ENCODE measurements at regions not wholly inside any gene's neighbourhood (a gene's known extent, or its start where the extent isn't known, plus 50 kb on each side); places are given as distances from the start of the nearest gene placed in this dataset.
"Not testable (repeated sequence)": the region's sequence is repeated elsewhere in the genome, so short reads cannot be mapped to it uniquely, and the experiment has no call there.

GRCh38 chr2:8441986-8442385 lies 239.9 kb upstream of the ID2 start:
- ChIA-PET CTCF (no interaction called here), POLR2A (no interaction called here)
- H3K4me3 ChIP-seq (ENCODE audit: low read depth, low read length) = no peak overlapping the region
- TF ChIP-seq CTCF (IDR thresholded peaks at IDR 0.05; ENCODE audit: insufficient read depth, low read length, missing control alignments) = no peak
- no peak for DNase-seq (ENCODE audit: low read depth, low spot score)

DNA sequence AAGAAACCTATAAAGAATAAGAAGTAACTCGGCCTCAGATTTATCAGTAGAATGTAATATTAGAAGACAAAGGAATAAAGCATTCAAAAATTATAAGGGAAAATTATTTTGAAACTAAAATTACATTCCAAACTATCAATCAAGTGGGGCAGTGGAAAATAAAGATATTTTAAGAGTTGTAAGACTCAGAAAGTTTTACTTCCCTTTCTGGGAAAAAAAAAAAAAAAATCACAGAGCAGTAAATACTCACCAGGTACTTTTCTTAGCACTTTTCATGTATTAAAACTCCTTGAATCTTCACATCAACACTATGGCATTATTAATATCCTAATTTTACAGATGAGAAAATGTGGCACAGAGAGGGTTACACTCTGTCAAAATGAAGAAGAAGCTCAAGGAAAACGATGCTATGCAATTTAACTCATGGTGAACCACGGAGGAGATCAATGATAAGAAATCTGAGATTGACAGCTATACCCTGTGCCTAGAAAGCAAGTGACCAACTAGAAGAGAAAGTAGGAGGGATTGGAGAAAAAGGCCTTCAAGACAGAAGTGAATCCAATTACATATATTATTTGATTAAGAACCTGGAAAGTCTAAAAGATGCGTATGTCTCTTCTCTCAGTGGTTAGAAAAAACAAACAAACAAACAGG lies 238.9 kb upstream of the ID2 start:
- H3K4me3 ChIP-seq (ENCODE audit: low read depth, low read length) = no peak overlapping the region
- ChIA-PET POLR2A (no interaction called here), CTCF (no interaction called here)
- no peak for DNase-seq (ENCODE audit: low read depth, low spot score)
- no peak for TF ChIP-seq CTCF (IDR thresholded peaks at IDR 0.05; ENCODE audit: insufficient read depth, low read length, missing control alignments)

GRCh38 chr2:8445580-8445979 lies 236.3 kb upstream of the ID2 start:
- CTCF ChIA-PET = no interaction called here
- POLR2A ChIA-PET = interaction anchor here (0.7 kb wide), 1 partner anchor 188 kb away, joined by 3 read pairs; no protein-coding TSS in a partner anchor
- no peak overlapping the region for H3K4me3 ChIP-seq (ENCODE audit: low read depth, low read length)

DNA sequence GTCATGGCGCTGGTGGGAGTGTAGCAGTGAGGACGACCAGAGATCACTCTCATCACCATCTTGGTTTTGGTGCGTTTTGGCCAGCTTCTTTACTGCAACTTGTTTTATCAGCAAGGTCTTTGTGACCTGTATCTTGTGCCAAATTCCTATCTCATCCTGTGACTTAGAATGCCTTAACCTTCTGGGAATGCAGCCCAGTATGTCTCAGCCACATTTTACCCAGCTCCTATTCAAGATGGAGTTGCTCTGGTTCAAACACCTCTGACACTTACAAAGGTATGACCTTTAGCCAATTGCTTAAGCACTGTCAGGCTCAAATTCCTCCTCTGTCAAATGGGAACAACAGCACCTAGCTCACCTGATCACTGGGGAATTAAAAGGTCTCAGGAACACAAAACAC lies 235.1 kb upstream of the ID2 start:
- POLR2A ChIA-PET = not testable (repeated sequence)

More at GRCh38 chr2:8445580-8445979, 236.3 kb upstream of the ID2 start:
- no peak for TF ChIP-seq CTCF (IDR thresholded peaks at IDR 0.05; ENCODE audit: insufficient read depth, low read length, missing control alignments)
- DNase-seq (ENCODE audit: low read depth, low spot score) = no peak

GRCh38 chr2:8447610-8448221 lies 234.1 kb upstream of the ID2 start:
- ChIA-PET POLR2A (no interaction called here), CTCF (no interaction called here)

More for the DNA sequence above, 235.1 kb upstream of the ID2 start:
- DNase-seq (ENCODE audit: low read depth, low spot score); H3K4me3 ChIP-seq (ENCODE audit: low read depth, low read length); CTCF ChIA-PET: not testable (repeated sequence)

GRCh38 chr2:8448824-8449556 lies 232.9 kb upstream of the ID2 start:
- POLR2A ChIA-PET = no interaction called here
- CTCF ChIA-PET = no interaction called here
- no peak overlapping the region for H3K4me3 ChIP-seq (ENCODE audit: low read depth, low read length)
- DNase-seq (ENCODE audit: low read depth, low spot score) = no peak
- no peak for TF ChIP-seq CTCF (IDR thresholded peaks at IDR 0.05; ENCODE audit: insufficient read depth, low read length, missing control alignments)

More at GRCh38 chr2:8447610-8448221, 234.1 kb upstream of the ID2 start:
- no peak for TF ChIP-seq CTCF (IDR thresholded peaks at IDR 0.05; ENCODE audit: insufficient read depth, low read length, missing control alignments)
- no peak overlapping the region for H3K4me3 ChIP-seq (ENCODE audit: low read depth, low read length)
- DNase-seq (ENCODE audit: low read depth, low spot score) = peak; percentile 12
